HG03108 (cell line): ENCODE measurements at regions not wholly inside any gene's neighbourhood (a gene's known extent, or its start where the extent isn't known, plus 50 kb on each side); places are given as distances from the start of the nearest gene placed in this dataset.
"Not testable (repeated sequence)": the region's sequence is repeated elsewhere in the genome, so short reads cannot be mapped to it uniquely, and the experiment has no call there.

ENCODE experiments used
- ATAC-seq: cut with Tn5 transposase; IDR thresholded peaks from one replicate; pipeline ENCODE4 v1.9.1; 2021; ENCODE audit warnings: moderate library complexity; ENCODE audit not compliant: unreplicated experiment

DNA sequence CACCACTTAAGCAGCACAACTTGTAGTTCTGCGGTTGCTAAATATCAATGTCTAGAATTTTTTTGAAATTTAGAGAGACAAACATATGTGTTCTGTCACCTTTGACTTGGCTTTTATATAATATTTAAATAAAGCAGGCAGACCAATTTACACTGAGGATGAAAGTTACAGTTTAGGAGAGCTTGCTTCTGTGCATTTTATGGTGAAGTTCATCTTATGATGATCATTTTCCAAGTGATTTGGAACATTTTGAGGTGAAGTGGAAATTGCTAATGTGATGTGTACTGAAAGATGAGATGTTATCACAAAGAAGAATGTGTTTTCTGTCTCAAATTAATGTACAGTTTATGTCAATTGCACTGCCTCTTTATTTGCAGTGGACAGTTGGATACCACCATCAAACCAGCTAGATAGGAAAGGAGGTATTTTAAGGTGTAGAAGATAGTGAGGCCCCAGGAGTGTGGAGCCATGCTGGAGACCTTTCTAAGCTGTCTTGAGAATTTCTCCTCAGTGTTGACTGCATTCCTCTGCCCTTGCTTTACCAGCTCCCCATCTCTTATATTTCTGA lies 461.9 kb downstream of the UTRN start:
- no peak for ATAC-seq

DNA sequence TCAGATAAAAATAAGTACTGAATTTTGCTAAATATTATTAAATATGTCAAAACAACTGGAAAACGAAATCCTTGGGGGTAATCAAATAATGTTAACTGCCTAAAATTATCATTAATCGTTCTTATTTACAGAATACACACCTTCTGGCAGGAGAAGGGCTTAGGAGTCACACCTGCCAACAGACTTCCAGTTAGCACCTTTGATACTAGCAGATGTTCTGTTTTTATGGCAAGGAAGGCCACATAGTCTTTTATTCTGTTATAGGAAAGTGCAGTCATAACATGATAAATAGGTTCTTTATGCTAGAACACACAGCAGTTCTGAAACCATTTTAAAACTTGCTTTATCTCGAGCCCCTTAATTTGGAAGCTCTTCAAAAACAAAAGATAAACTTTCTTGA lies 464.1 kb downstream of the UTRN start:
- no peak for ATAC-seq

DNA sequence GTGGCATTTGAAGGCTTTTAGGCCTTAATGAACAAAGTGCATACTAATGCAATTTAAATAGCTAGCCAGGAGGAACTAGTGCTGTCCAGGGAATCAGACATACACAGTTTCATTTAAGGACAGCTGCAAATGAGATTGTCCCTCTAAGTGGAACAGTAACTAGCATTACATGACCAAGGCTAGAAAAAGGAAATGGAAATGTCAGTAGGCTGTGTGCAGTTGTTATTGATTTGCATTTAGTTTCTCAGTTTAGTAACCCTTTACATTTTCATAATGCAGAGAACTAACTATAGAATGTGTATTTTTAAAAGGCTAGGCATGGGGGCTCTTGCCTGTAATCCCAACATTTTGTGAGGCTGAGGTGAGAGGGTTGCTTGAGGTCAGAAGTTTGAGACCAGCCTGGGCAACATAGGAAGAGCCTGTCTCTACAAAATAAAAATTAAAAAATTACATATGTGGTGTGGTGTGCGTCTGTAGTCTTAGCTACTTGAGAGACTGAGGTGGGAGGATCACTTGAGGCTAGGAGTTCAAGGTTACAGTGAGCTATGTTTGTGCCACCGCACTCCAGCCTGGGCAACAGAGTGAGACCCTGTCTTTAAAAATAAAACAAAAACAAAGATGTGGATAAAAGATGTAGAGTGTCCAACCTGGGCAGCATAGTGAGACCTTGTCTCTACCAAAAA lies 468.0 kb downstream of the UTRN start:
- peak; percentile 93 for ATAC-seq

GRCh38 chr6:144756469-144756868 lies 471.3 kb downstream of the UTRN start:
- ATAC-seq, result no peak

- no peak for ATAC-seq
Observed at GRCh38 chr6:144757299-144757698, 472.2 kb downstream of the UTRN start.

GRCh38 chr6:144757730-144758129 lies 472.6 kb downstream of the UTRN start:
- ATAC-seq, result no peak

- ATAC-seq, result no peak
Observed at GRCh38 chr6:144758602-144759001, 473.5 kb downstream of the UTRN start.

DNA sequence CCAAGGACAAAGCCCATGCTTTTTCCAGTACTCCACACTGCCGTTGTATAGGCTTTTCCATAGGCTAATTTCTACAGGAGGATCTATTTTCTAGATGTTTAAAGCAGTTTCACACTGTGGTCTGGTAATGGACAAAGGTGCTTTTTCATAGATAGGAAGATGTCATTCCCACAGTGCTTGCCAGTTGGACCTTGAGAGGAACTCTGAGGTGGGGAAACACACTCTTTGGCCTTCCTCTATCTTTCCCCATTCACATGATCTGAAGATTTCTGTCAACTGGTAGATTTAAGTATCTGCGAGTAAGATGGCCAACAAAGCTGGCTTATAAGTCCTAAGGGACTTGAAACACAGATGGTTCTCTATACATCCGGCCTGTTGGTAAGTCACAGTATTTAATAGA lies 477.3 kb downstream of the UTRN start:
- no peak for ATAC-seq

DNA sequence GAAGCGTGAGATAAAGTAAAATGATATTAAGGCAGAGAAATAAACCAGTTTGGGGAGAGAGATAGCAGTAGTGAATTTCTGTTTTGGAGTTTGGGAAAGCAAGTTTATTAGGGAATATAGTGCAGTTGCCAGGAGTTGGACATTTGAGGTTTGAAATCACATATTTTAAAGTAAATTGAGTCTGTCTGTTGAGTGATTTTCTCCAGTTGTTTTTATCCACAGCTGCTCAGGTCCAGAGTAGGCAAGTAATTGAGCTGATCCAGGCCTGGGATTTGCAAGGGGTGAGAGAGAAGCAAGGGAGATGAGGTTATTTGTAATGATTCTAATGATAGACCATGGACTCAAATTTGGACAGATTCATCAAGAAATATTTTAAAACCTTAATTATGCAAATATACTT lies 481.9 kb downstream of the UTRN start:
- ATAC-seq, result no peak

DNA sequence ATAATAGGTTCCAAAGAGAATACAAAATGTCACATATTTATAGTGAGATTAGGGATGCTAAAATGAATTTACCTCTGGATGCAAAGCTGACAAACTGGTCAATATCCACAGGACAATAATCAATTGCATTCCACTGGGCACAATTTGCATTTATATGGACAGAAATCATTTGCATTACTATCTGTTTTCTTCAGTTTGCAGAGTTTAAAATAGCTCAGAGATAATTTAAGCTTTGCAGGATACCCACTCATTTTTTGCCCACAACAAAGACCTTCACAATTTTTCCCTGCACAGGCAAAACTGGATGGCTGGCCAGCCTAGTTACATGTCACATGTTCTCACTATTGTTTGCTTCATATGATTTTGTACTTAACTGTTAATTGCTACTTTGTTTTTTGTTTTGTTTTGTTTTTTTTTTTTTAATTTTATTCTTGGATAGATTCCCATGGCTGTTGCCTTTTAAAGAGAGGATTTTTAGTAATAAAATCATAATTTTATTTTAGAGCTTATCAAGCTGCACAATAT lies 483.5 kb downstream of the UTRN start:
- ATAC-seq, result no peak

DNA sequence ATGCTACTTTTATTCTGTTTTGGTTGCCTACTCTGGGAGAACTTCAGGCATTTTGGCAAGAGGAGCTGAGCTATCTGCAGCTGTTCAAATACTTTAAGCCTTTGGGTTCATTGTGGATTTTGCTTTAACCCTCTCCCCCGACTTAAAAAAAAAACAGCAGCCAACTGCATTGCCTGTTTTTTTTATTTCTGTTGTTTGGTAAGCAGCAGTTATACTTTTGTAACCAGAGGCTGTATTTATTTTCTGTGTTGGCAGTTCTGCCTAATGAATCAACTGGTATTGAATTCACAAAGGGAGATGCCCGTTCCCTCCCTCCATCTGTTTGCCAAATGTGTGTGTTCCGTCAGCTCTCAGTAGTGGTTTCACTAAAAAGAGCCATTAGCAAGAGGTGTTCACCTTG lies 484.0 kb downstream of the UTRN start:
- no peak for ATAC-seq

DNA sequence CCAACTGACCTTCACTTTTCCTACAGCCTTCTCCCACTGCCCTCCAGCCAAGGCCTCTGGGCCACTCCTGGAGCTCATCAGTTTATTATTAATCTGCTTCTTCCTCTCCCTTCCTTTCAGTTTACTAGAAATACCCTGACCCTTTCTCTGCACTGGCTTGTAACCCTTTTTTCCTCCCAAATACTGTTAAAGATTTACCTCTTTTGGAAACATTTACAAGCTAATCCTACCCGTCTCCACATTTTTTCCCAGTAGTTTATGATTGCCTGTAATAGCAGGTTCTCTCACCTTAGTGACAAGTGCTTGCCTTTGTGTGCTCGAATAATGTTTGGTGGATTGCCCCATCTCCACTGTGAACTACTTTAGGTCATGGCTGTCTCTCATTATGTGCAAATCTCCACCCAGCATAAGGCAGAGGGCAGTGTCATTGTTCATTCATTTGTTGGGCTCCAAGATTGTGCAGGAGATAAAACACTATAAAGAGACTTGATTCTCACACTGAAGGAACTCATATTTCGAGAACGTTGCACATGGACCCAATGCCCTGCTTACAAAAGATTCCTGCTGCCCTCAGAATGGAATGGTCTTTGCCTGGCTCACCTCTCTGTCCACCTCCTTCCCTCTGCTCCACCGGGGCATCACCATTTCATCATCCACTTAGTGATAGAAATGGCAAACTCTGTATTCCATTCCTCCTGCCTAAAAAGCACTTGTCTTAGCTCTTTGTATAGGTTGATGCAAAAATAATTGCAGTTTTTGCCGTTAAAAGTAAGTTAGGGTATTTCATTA lies 491.1 kb downstream of the UTRN start:
- ATAC-seq, result no peak

GRCh38 chr6:144777249-144777648 lies 492.1 kb downstream of the UTRN start:
- no peak for ATAC-seq

DNA sequence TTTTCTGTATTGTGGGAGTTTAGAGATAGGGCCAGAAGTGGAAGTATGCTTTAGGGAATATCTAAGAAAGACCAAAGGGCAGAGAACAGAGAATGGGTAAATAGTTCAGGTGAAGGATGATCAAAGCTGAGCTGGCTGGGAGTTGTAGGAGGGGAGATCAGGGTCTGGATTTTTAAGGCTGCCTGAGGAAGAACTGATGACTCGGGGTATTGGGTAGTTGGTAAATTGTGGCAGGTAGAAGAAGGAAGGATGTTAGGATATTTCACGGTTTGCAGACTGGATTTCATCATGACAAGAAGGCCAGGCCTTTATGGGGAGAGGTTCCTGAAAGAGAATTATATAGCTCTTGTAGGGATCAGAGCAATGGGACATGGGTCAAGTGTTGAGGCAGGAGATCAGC lies 492.9 kb downstream of the UTRN start:
- ATAC-seq, result no peak

- peak; percentile 51 for ATAC-seq
Observed at GRCh38 chr6:144778773-144779492, 493.8 kb downstream of the UTRN start.

GRCh38 chr6:144781836-144782235 lies 496.7 kb downstream of the UTRN start:
- ATAC-seq, result no peak

DNA sequence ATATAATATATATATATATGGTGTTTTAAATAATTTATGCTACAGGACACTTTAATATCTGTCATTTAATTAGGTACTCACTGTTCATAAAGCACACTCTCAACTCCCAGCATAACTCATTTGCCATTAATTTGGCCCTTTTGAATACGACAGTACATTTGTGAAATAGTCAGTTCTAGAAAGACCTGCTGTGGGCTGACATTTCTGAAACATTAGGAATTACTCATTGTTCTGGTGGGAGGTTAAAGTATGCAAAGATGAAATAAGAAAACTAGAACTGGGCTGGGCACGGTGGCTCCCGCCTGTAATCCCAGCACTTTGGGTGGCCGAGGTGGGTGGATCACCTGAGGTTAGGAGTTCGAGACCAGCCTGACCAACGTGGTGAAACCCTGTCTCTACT lies 497.5 kb downstream of the UTRN start:
- ATAC-seq, result no peak

DNA sequence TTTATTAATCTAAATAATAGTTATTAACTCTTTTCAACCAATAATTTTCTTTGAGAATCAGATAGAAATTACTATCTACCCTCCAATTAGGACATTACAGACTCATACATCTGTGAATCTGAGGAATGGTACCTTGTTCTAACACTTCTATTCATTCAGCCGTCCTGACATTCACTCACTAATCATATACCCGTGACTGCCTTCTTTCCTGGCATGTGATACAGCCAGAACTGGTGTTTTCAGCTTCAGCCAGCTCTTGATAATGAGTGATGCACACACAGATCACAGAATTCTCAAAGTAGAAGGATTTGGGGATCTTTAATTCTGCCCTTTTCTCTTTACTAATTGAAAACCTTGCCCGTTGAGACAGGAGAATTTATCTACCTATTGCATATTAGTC lies 499.9 kb downstream of the UTRN start:
- no peak for ATAC-seq

GRCh38 chr6:144786825-144787224 lies 501.7 kb downstream of the UTRN start:
- ATAC-seq, result no peak

- no peak for ATAC-seq
Observed at GRCh38 chr6:144793744-144794143, 508.6 kb downstream of the UTRN start.

DNA sequence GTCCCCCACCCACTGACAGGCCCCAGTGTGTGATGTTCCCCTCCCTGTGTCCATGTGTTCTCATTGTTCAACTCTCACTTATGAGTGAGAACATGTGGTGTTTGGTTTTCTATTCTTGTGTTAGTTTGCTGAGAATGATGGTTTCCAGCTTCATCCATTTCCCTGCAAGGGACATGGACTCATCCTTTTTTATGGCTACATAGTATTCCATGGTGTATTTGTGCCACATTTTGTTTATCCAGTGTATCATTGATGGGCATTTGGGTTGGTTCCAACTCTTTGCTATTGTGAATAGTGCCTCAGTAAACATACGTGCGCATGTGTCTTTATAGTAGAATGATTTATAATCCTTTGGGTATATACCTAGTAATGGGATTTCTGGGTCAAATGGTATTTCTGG lies 509.9 kb downstream of the UTRN start:
- not testable (repeated sequence) for ATAC-seq
